Lower leg skin (tissue), 3 donors: ENCODE measurements at regions not wholly inside any gene's neighbourhood (a gene's known extent, or its start where the extent isn't known, plus 50 kb on each side); places are given as distances from the start of the nearest gene placed in this dataset.

Experiments
- CTCF ChIP-seq, 3 donors: fragments of 450-650 bp; IDR thresholded peaks; one replicate each; pipeline ENCODE4 v1.5.1; 2016; ENCODE audit warnings: antibody characterized with exemption in 3 of 3, mild to moderate bottlenecking in 3 of 3, moderate library complexity in 2 of 3
- POLR2A ChIP-seq, 2 donors: fragments of 450-650 bp; IDR thresholded peaks; one replicate each; pipeline ENCODE4 v1.6.1; 2016 to 2017; ENCODE audit warnings: antibody characterized with exemption in 2 of 2, mild to moderate bottlenecking in 1 of 2, moderate library complexity in 1 of 2

DNA sequence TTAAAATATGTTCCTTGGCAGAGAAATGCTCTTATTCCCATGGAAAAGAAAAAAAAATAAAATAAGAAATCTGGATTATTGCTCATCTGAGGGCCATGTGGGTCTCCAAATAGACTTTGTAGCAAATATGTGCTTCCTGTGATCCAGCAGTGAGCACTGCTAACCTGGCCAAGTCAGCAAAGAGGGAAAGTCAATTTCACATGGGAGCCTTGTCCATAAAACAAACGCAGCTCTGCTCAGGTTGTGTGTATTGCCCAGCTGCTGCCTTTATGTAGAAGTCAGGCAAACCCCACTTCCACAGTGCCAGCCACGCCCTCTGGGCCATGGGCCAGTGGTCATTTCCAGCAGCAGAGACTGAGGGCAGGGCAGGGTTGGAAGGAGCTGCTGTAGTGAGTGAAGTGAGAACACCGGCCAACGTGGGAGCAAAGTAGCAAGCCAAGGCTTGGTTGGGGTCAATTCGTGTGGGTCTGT, 174.3 kb downstream of the LYPLAL1 start:
- TF ChIP-seq CTCF (IDR thresholded peaks at IDR 0.05) (no peak), POLR2A (IDR thresholded peaks at IDR 0.05) (no peak)
